Activated CD4-positive, alpha-beta T cell treated with anti-CD3 and anti-CD28 coated beads, Interleukin-2, amount 50 U/mL, for 48 hours (primary cell): ENCODE measurements at regions not wholly inside any gene's neighbourhood (a gene's known extent, or its start where the extent isn't known, plus 50 kb on each side); places are given as distances from the start of the nearest gene placed in this dataset.

Source experiments
- DNase-seq, 2 experiments: peaks; one replicate each; pipeline ENCODE4 v3.0.0-alpha.2; 2020

- no peak for DNase-seq
Observed at GRCh38 chr2:23241121-23241520, 143.9 kb upstream of the KLHL29 start.

- no peak for DNase-seq
Observed at GRCh38 chr2:23241611-23242245, 143.3 kb upstream of the KLHL29 start.

GRCh38 chr2:23243073-23243659 lies 141.8 kb upstream of the KLHL29 start:
- no peak for DNase-seq

DNA sequence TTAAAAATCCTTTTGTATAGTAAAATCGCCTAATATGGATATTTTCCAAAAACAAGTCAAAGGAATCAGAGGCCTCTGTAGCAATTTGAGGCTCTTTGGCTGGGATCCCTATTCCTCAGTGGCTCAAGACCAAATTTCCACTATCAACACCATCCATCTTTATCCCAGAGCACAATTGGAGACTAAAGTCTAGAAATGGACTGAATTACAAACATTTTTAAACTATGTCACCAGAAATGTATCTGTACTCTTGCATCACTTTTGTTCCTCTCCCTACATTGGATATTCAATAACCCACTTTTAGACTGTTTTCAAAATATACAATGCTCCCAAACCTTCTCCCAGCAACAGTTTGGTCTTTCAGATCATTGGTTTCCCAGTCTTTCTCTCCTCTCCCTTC lies 140.4 kb upstream of the KLHL29 start:
- no peak for DNase-seq

DNA sequence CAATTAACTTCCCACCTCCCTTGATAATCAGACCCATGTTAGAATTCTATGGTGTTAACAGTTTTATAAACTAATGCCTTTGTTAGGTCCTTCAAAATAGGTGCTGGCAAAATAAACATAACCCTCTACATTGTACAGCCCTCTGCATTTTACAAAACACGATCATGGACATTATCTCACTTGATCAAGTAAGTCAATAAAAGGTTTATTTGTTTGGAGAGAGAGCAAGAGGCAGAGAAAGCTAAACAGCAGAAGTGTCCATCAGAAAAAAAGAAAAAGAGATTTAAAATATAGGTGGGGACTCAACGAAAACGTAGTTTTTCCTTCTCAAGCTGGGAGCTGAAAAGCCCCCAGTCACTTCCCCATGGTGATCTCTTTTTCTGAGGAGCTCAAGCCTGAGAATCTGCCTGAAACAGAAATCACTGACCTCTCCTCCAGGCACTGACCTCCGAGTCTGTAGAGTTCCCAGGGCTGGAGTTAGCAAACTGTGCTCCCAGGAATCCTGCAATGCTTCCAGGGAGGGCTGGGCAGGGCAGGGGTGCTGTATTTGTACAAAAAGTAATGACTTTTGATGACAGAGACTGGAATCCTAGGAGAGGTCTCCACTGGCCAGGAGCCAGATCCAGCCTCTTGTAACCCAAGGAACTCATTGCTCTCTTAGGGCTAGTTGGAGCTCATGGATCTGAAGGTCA lies 137.8 kb upstream of the KLHL29 start:
- no peak for DNase-seq

GRCh38 chr2:23248667-23249066 lies 136.3 kb upstream of the KLHL29 start:
- no peak for DNase-seq

DNA sequence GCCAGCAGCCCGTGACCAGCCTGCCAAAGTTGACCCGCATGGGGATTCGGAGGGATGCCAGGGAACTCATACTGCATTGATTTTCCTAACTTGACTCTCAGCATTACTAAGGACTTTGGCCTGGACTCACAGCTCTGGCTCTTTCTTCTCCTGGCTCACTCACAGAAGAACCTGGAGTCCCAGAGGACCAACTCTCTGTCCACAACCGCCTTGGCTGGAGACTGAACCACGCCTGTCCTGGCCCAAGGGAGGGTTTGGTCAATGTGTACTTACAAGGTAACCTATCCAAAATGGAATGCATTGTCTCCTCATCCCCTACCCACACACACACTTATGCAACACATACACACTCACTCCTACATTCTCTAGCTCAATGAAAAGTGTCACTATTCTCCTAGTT lies 135.6 kb upstream of the KLHL29 start:
- no peak for DNase-seq

DNA sequence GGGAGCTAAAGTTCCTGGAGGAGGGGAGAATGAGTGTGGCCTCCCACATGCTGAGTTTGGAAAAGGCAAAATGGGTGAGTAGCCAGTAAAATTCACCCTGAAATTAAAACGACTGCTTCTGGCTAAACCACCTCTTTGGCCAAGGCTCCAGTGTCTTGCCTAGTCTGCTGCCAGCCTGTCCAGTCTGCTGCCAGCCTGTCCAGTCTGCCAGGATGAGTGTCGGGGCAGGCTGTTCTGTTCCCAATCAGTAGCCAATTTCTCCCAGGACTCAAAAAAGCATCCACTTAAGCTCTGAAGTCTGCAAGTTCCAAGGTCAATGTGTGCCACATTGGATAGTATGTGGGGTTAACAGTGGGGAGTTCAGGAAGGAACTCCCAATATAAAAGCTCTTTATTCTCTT lies 134.6 kb upstream of the KLHL29 start:
- no peak for DNase-seq

DNA sequence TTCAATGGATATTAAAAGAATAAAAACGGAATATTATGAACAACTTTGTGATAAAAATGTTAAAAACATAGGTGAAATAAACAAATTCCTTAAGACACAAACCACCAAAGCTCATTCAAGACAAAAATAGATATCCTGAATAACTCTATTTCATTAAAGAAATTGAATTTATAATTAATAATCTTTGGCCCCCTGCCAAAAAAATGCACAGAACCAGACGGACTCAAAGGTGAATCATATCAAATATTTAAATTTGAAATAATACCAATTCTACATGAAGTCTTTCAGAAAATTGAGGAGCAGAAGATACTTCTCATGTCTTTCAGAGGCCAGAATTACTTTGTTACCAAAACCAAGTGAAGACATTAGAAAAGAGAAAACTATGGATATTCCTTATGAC lies 128.3 kb upstream of the KLHL29 start:
- no peak for DNase-seq

- no peak for DNase-seq
Observed at GRCh38 chr2:23260621-23261020, 124.4 kb upstream of the KLHL29 start.

DNA sequence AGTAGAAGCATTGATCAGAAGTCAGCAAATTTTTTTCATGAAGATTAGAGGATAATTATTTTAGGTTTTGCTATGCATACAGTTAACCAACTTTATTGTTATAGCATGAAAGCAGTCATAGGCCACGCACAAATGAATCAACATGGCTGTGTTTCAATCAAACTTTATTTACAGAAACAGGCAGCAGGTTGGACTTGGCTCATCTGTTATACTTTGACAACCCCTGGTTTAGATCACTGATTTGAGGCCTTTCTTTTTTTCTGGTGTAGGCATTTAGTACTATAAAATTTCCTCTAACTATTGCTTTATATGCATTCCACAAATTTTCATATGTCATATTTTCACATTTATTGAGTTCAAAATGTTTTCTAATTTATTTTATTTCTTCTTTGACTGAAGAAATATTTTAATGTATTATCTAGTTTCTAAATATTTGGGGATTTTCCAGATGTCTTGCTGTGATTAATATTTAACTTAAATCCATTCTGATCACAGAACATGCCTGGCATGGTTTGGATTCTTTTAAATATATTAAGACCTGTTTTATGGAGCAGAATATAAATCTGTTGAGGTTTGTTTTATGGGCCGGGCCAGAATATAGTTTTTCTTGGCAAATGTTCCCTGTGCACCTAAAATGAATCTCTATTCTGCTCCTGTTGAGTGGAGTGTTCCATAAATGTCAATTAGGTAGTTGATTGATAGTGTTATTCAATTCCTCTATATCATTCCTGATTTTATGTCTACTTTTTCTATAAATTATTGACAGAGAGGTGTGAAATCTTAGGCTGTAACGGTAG lies 116.3 kb upstream of the KLHL29 start:
- DNase-seq: no peak

DNA sequence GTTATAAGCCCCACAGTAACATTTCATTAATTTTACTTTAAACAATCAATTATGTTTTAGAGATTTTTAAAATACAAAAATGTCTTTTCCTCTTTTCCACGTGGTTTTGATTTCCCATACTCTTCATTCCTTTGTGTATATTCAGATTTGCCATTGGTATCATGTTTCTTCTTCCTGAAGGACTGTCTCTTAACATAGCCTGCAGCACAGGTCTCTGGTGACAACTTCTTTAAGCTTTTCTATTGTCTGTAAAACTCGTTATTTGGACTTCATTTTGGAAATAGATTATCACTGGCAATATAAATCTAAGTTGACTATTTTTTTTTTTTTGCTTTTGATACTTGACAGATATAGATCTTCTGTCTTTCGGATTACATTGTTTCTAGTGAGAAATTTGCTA lies 115.2 kb upstream of the KLHL29 start:
- no peak for DNase-seq

GRCh38 chr2:23270810-23271209 lies 114.2 kb upstream of the KLHL29 start:
- DNase-seq: no peak

DNA sequence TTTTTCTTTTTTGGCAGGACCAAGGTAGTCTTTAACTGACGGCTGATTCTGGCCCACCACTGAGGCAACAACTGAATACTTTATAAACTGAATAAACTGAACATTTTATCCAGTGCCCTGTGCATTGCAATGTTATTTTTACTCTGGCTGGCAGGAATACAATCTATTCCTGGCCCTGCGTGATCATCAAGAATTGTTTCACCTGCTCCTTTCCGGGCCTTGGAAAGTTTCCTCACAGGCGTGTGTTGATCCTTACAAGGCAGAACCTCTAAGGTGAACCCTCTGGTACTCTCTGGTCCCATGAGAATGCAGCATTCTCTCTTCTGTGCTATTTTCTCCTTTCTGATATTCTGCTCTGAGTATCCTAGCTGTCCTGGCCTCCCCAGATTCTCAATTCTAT lies 113.7 kb upstream of the KLHL29 start:
- no peak for DNase-seq

- no peak for DNase-seq
Observed at GRCh38 chr2:23273786-23274185, 111.2 kb upstream of the KLHL29 start.

DNA sequence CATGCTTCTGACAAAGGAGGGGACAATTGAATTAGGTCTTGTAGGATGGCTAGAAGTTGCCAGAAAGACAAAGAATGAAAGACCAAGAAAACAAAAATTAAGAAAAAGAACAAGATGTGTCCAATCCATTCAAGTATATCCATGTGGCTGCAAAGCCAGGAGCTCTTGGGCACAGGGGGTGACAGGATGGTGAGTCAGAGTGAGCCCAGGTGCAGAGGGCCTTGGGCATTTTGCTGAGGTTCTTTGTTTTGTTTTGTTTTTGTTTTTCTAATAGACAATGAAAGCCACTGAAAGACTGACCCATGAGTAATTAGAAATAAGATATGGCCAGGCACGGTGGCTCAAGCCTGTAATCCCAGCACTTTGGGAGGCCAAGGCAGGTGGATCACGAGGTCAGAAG lies 104.6 kb upstream of the KLHL29 start:
- DNase-seq: no peak

- DNase-seq: no peak
Observed at GRCh38 chr2:23283653-23284052, 101.3 kb upstream of the KLHL29 start.

DNA sequence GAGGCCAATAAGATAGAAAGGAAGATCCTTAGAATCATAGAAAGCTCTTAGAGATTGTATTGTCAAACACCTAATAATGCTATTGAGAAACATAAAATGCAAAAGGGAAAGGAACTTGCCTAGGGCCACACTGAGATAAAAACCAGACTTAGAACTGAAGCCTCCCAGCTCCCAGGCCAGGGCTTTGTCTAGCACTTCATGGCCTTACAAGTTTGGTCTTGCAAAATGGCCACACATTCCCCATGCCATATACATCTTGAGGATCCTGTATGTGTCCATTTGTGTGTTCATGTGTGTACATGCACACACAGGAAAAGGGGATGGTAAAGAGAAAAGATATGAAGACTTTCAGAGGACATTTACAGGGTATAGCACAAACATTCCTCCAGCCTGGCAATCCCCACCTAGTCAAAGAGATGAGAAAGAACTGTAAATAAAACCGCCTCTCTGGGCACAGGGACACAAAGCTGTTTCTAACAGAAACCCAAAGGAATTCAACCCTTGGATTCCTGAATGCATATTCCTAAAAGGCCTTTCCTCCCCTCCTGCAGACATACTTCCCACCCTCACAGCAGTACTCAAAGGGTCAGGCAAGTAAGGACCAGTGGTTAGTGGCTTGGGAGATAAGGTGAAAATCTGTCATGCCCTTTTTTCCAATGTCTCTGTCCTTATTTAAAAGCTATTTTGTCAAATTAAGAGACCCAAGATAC lies 99.7 kb upstream of the KLHL29 start:
- no peak for DNase-seq

DNA sequence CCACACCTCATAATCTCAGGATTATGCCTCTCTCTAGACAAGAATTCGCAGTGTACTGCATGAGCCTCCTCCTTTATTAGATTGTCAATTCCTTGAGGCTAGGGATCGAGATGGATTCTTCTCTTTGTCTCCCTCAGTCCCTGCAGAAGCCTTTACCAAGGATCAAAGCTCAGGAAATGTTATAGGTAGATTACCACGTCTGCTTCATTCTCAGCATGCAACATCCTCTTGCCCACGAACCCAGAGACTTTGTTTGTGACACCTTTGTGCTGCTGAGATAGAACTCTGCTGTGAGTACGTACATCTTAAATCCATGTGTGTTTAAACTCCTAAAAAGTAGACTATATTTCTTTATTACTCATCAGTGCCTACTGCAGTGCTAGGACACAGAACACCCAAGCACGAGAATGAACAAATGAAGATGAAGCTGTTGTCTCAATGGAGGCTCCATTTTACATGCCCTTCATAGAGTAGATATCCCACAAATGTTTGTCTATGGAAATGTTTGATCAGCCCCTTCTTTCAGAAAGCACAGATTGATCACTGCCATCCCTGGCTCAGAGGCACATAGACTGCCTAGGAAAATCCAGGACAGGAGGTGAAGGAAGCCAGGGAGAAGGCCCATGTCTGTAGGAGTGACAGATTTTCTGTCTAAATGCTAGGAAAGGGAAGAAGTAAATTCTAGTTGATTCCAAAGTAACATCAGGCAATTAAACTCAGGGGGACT lies 98.8 kb upstream of the KLHL29 start:
- DNase-seq: no peak

GRCh38 chr2:23286758-23287704 lies 97.9 kb upstream of the KLHL29 start:
- DNase-seq: no peak

DNA sequence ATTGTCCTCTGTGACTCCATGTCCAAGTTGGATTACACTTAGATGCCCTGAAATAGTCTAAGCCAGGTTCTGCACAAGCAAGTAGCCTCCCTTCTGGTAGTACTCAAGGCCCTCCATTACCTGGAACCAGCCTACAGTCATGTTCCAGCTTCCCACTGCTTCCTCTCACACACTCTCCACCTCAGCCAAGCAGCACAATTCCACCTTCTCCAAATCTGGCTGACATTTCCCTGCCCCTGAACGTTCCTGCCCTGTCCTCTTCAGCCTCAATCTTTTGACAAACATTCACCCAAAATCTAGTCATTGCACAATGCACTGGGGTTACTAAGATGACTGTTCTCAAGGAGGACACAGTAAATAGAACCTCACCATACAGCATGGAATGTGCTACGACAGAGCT lies 95.3 kb upstream of the KLHL29 start:
- no peak for DNase-seq
